ENCODE measurements at regions not wholly inside any gene's neighbourhood (a gene's known extent, or its start where the extent isn't known, plus 50 kb on each side); places are given as distances from the start of the nearest gene placed in this dataset.

DNA sequence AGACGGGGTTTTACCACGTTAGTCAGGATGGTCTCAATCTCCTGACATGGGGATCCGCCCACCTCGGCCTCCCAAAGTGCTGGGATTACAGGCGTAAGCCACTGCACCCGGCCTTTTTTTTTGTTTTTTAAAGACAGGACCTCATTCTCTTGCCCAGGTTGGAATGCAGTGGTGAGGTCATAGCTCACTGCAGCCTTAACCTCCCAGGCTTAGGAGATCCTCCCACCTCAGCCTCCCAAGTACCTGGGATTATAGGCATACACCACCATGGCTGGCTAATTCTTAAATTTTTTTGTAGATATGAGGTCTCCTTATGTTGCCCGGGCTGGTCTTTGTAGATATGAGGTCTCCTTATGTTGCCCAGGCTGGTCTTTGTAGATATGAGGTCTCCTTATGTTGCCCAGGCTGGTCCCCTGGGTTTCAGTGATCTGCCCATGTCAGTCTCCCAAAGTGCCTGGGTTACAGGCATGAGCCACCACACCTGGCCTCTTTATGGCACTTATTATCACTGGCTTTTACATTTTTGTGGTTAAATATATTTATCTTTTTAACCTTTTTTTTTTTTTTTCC is 82.3 kb upstream of the RNU6-1 start:
- no peak overlapping the region for H3K27ac ChIP-seq
- intact Hi-C loops (cut with micrococcal nuclease; ENCODE audit: unreplicated experiment), result no loop called here
- no peak for DNase-seq

DNA sequence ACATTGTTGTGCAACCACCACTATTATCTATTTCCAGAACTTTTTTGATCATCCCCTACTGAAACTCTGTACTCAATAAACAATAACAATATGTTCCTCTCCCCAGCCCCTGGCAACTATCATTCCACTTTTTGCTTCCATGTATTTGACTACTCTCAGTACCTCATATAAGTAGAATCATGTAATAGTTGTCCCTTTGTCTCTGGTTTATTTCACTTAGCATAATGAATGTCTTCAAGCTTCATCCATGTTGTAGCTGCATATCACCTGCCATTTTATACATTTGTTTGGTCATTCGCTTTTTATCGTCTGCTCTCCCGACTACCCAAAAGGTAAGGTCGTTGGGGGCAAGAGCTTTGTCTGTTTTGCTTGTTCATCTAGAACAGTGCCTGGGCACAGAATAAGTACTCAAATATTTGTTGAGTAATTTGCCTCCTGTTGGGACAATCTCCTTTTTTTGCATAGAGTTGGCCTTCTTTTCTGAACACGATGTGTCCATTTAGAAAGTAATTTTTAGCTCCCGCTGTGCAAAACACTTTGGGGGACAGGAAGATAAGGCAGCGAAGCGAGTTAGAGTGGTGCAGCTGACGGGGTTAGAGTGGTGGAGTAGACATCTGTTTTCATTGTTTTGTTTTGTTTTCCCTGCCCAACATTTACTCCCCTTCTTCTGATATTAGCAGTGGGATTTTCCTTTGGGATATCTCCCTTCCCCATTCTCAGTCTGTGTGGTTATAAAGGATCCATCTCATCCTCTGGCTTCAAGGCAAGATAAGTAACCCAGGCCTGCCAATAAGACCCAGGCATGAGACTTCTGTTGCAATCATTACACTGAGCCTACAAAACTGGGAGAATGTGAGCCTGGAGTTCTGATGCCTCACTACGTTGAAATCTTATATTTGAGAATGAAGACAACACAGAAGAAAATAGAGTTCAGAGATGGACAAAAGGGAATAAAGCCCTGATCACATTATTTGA is 83.4 kb upstream of the RNU6-1 start:
- no peak for DNase-seq
- H3K27me3 ChIP-seq (ENCODE audit: insufficient read depth, low read depth), result no peaks in the 10 kb centered on the region
- no peak overlapping the region for H3K27ac ChIP-seq
- no peaks in the 10 kb centered on the region for H3F3A ChIP-seq (ENCODE audit: insufficient read depth, low read depth)
- H3K9me2 ChIP-seq (ENCODE audit: insufficient read depth), result no peaks in the 10 kb centered on the region
- H4K20me1 ChIP-seq (ENCODE audit: insufficient read depth), result no peaks in the 10 kb centered on the region
- ChIA-PET CTCF (interaction anchor here (0.6 kb wide), 1 partner anchor 1705 kb away, joined by 14 read pairs; no protein-coding TSS in a partner anchor), POLR2A (ENCODE audit: unreplicated experiment) (interaction anchor here (0.6 kb wide), 1 partner anchor 37 kb away, joined by 3 read pairs; no protein-coding TSS in a partner anchor)
- no peaks in the 10 kb centered on the region for H3K36me3 ChIP-seq (ENCODE audit: low read depth)
- H3K79me2 ChIP-seq (ENCODE audit: low read depth), result no peaks in the 10 kb centered on the region
- H3K4me1 ChIP-seq (replicated peaks; ENCODE audit: insufficient read depth), result no peaks in the 10 kb centered on the region
- no peak overlapping the region for H3K4me3 ChIP-seq
- no peaks in the 10 kb centered on the region for H3K9me3 ChIP-seq (ENCODE audit: insufficient read depth, low read depth)
- TF ChIP-seq, protein P1, sequence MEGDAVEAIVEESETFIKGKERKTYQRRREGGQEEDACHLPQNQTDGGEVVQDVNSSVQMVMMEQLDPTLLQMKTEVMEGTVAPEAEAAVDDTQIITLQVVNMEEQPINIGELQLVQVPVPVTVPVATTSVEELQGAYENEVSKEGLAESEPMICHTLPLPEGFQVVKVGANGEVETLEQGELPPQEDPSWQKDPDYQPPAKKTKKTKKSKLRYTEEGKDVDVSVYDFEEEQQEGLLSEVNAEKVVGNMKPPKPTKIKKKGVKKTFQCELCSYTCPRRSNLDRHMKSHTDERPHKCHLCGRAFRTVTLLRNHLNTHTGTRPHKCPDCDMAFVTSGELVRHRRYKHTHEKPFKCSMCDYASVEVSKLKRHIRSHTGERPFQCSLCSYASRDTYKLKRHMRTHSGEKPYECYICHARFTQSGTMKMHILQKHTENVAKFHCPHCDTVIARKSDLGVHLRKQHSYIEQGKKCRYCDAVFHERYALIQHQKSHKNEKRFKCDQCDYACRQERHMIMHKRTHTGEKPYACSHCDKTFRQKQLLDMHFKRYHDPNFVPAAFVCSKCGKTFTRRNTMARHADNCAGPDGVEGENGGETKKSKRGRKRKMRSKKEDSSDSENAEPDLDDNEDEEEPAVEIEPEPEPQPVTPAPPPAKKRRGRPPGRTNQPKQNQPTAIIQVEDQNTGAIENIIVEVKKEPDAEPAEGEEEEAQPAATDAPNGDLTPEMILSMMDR (conservative IDR thresholded peaks at IDR 0.05), result no peak
- TF ChIP-seq EZH2 (IDR thresholded peaks at IDR 0.05; ENCODE audit: low read depth), result no peak
- no peak overlapping the region for H3K4me2 ChIP-seq
- no peak overlapping the region for H2AFZ ChIP-seq
- no TSS peak for BruUV-seq (replicated peaks)
- intact Hi-C loops (cut with micrococcal nuclease; ENCODE audit: unreplicated experiment), result no loop called here

More for the DNA sequence above, 82.3 kb upstream of the RNU6-1 start:
- Histone ChIP-seq H3K4me1 (replicated peaks; ENCODE audit: insufficient read depth) (no peaks in the 10 kb centered on the region), H4K20me1 (ENCODE audit: insufficient read depth) (no peaks in the 10 kb centered on the region), H3K9me3 (ENCODE audit: insufficient read depth, low read depth) (no peaks in the 10 kb centered on the region), H3F3A (ENCODE audit: insufficient read depth, low read depth) (no peaks in the 10 kb centered on the region), H2AFZ (no peak overlapping the region), H3K9me2 (ENCODE audit: insufficient read depth) (no peaks in the 10 kb centered on the region), H3K36me3 (ENCODE audit: low read depth) (no peaks in the 10 kb centered on the region), H3K4me2 (no peak overlapping the region), H3K4me3 (no peak overlapping the region), H3K27me3 (ENCODE audit: insufficient read depth, low read depth) (no peaks in the 10 kb centered on the region), H3K79me2 (ENCODE audit: low read depth) (no peaks in the 10 kb centered on the region)
- CTCF ChIA-PET, result no interaction called here
- TF ChIP-seq, protein P1 (conservative IDR thresholded peaks at IDR 0.05), result no peak
- no TSS peak for BruUV-seq (replicated peaks)
- POLR2A ChIA-PET (ENCODE audit: unreplicated experiment), result interaction anchor here (0.6 kb wide), 1 partner anchor 191 kb away, joined by 3 read pairs; no protein-coding TSS in a partner anchor

DNA sequence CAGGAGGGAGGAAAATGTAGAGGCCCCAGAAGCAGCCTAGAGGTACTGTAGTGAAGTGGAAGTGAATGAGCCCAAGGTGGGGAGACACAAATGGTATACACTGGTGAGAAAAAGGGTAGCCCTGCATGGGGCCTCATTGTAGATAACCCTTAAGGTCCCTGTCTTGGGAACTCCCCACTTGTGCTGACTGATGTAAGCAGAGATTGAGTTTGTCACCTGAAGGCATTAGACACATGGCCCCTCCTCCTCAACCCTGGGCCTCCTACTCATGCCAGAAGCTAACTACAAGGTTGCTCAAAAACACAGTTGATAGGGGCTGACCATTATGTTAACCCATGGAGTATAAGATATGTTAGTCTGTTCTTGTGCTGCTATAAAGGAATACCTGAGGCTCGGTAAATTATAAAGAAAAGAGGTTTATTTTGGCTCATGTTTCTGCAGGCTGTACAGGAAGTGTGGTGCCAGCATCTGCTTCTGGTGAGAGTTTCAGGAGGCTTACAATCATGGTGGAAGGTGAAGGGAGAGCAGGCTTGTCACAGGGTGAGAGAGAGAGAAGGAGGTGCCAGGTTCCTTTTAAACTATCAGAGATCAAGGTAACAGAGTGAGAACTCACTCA is 84.6 kb upstream of the RNU6-1 start:
- H3K4me3 ChIP-seq, result no peak overlapping the region
- CTCF ChIA-PET, result no interaction called here
- DNase-seq, result no peak
- TF ChIP-seq, protein P1 (conservative IDR thresholded peaks at IDR 0.05), result no peak
- TF ChIP-seq EZH2 (IDR thresholded peaks at IDR 0.05; ENCODE audit: low read depth), result no peak
- H3K27ac ChIP-seq, result no peak overlapping the region
- no peaks in the 10 kb centered on the region for H3F3A ChIP-seq (ENCODE audit: insufficient read depth, low read depth)
- no peaks in the 10 kb centered on the region for H3K4me1 ChIP-seq (replicated peaks; ENCODE audit: insufficient read depth)
- no TSS peak for BruUV-seq (replicated peaks)
- POLR2A ChIA-PET (ENCODE audit: unreplicated experiment), result no interaction called here
- H3K36me3 ChIP-seq (ENCODE audit: low read depth), result no peaks in the 10 kb centered on the region
- H3K79me2 ChIP-seq (ENCODE audit: low read depth), result no peaks in the 10 kb centered on the region
- H3K9me2 ChIP-seq (ENCODE audit: insufficient read depth), result no peaks in the 10 kb centered on the region
- no peaks in the 10 kb centered on the region for H3K27me3 ChIP-seq (ENCODE audit: insufficient read depth, low read depth)
- intact Hi-C loops (cut with micrococcal nuclease; ENCODE audit: unreplicated experiment), result no loop called here
- H2AFZ ChIP-seq, result no peak overlapping the region
- H3K9me3 ChIP-seq (ENCODE audit: insufficient read depth, low read depth), result no peaks in the 10 kb centered on the region
- no peaks in the 10 kb centered on the region for H4K20me1 ChIP-seq (ENCODE audit: insufficient read depth)
- no peak overlapping the region for H3K4me2 ChIP-seq
